GM19455 (cell line): ENCODE measurements at regions not wholly inside any gene's neighbourhood (a gene's known extent, or its start where the extent isn't known, plus 50 kb on each side); places are given as distances from the start of the nearest gene placed in this dataset.
"Not testable (repeated sequence)": the region's sequence is repeated elsewhere in the genome, so short reads cannot be mapped to it uniquely, and the experiment has no call there.

ENCODE experiments used
- ATAC-seq: cut with Tn5 transposase; IDR thresholded peaks from one replicate; pipeline ENCODE4 v1.9.1; 2021; ENCODE audit not compliant: unreplicated experiment

GRCh38 chr13:55613429-55614187 is 1527.1 kb upstream of the PRR20A start:
- ATAC-seq = no peak

DNA sequence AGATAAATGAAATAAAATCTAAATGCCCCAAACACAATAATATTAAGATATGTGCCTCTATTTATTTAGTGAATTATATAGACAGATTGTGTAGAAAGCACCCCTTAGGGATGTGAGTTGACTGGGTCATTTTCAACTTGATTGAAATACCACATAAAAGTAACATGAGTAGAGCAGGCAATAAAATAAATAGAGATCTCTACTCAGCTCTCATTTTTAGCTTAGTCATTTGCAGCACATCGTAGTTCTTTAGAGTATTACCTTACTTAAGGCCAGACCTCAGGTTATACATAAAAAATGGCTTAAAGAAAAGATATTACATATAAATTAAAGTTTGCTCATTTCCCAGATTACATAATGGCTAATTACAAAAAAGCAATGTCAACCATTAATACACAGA is 1525.6 kb upstream of the PRR20A start:
- no peak for ATAC-seq

DNA sequence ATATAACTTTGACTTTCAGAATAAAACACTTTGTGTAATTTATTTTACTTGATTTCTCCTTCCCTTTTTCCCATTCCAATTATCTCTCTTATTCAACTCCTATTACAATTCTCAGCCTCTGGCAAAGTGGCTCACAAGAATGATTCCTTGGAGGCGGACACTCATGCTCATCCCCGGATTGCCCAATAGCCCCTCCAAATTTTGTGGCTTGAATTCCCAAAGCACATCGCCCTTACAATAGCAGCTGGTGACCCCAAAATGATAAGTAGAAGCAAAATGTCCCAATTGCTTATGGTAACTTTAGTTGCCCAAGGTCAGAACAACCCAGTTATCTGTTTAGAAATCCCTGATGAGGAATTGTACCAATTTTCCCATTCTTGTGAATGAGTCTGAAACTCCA is 1523.5 kb upstream of the PRR20A start:
- ATAC-seq = no peak

DNA sequence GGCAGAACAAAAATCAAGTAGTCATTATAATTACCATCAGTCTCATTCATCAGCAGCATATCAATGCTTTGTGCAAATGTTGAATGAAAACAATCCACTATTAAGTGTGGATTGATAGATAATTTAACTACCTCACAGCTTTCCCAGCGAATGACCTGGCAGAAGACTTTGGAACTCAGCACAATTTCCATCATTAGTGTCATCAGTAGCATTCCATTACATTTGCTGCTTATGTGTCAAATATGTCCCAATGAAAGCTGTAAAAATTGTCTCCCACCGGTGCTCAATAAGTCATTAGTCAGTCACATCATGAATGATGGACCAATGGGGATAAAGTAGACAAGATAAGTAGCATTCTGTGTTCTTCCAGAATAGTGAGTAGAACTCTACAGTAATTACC is 1513.5 kb upstream of the PRR20A start:
- no peak for ATAC-seq

GRCh38 chr13:55632402-55632801 is 1508.3 kb upstream of the PRR20A start:
- no peak for ATAC-seq

- ATAC-seq = no peak
Observed at GRCh38 chr13:55649485-55649884, 1491.2 kb upstream of the PRR20A start.

- no peak for ATAC-seq
Observed at GRCh38 chr13:55652657-55653056, 1488.1 kb upstream of the PRR20A start.

GRCh38 chr13:55653497-55653896 is 1487.2 kb upstream of the PRR20A start:
- ATAC-seq = no peak

DNA sequence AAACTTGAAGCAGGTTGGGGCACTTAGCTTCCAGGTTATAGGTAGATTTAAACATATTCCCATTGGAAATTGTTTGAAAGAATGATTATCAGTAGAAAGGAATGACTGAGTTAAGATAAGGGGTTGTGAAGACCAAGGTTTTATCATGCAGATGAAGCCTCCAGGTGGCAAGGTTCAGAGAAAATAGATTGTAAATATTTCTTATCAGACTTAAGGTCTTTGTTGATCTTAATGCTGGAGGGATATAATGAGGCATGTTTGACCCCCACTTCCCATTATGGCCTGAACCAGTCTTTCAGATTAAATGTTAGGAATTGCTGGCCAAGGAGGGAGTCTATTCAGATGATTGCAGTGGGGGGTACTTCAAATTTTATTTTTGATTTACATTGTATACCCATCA is 1486.5 kb upstream of the PRR20A start:
- no peak for ATAC-seq

- not testable (repeated sequence) for ATAC-seq
Observed at GRCh38 chr13:55660264-55660663, 1480.5 kb upstream of the PRR20A start.

GRCh38 chr13:55660851-55661250 is 1479.9 kb upstream of the PRR20A start:
- no peak for ATAC-seq

DNA sequence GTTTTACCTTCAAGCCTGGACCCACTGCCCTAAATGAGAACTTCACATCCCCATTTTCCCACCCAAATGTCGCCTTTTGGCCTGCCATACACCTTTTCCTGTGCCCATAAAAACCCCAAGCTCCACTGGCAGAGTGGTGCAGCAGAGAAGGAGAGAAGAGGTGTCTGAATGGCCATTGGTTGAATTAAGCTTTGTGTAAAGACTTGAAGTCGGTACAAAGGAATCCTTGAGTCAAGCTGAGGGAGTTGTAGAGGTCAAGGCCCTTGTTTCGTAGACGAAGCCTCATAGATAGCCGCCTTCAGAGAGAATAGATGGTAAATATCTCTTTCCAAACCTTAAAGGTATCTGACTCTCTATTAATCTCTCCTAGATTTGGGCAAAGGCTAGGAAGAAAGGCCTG is 1479.2 kb upstream of the PRR20A start:
- ATAC-seq = no peak

- ATAC-seq = no peak
Observed at GRCh38 chr13:55664178-55664577, 1476.5 kb upstream of the PRR20A start.

DNA sequence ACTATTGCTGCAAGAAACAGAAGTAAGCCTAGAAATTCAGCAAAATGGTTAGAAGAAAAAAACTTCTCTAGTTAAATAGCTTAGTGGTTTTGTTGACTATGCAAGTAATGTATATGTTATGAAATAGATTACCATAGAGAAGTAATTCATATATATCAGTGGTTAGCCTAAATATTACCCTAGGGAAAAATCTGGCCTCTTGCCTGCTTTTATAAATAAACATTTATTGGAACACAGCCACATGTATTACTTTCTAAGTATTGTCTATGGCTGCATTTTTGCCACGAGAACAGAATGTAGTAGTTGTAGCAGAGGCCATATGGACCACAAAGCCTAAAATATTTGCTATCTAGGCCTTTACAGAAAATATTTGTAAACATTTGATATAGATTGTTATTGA is 1471.7 kb upstream of the PRR20A start:
- ATAC-seq = no peak

- no peak for ATAC-seq
Observed at GRCh38 chr13:55673910-55674309, 1466.8 kb upstream of the PRR20A start.

DNA sequence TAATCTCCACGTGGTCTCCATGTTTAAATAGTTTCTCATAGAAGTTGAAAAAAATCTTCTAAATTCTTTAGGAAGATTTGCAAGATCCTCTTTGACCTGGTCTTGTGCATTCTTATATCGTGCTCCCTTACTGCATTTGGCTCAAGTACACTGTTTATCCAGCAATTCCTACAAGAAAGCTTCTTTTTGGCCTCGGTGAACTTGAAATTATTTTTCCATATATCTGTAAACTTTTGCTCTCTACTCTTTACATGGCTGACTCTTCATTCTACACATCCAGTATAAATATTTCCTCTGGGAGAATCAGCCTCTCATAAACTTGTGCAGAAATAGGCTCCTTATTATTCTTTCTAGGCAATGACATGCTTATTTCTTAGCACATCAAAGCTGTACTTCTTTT is 1457.9 kb upstream of the PRR20A start:
- ATAC-seq = no peak

DNA sequence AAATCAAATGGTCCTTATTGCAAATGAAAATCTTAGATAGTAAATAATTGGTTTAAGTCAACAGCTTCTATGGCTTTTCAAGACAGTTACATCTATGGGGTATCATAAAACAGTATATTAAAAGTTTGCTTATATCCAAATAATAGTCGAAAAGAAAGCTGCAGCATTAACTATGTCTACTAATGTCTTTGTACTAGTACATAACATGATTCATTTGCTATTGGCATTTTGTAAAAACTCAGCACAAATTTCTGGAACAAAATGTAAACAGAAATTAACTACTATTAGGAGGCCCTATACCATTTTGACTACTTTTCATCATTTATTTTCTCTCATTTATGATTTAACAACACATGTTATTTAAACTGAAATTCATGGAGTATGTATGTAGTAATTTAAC is 1435.2 kb upstream of the PRR20A start:
- no peak for ATAC-seq

DNA sequence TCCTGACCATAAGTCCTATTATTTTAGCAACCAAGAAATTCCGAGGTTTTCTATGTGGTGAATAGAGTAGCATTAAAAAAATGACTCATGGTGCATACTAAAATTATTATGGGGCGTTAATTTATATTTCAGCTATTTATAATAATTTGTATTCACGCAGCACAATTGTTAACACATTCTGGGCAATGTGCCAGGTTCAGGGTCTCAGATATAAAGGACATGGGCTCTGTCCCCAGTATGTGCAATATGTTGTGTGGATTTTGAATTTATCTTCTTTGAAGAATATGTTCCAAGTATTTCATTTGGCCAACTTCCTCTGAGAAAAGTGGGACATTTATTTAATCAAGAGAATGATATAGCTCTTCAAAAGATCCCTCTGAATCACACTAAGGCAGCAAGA is 1434.7 kb upstream of the PRR20A start:
- no peak for ATAC-seq

GRCh38 chr13:55714120-55714519 is 1426.6 kb upstream of the PRR20A start:
- no peak for ATAC-seq

- no peak for ATAC-seq
Observed at GRCh38 chr13:55727683-55728082, 1413.0 kb upstream of the PRR20A start.

- no peak for ATAC-seq
Observed at GRCh38 chr13:55728247-55728646, 1412.5 kb upstream of the PRR20A start.

DNA sequence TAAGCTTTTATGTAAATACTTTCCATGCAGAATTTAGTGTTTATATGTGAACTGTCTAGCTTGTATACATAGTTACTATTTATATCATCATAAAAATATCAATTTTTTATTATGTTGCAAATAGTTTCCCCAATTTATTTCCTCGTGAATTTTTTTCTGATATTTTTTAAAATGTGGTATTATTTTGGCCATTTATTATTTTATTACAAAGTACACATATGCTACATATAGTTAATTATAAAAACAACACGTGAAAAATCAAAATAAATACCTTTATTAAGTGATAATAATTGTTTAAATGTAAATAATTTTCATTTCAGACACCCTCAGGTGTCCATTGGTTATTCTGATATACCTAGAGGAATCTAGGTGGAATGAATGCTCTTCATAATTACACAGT is 1394.9 kb upstream of the PRR20A start:
- ATAC-seq = no peak

GRCh38 chr13:55761986-55762385 is 1378.7 kb upstream of the PRR20A start:
- ATAC-seq = no peak
